Activated T-cell treated with anti-CD3 and anti-CD28 coated beads for 4 hours (primary cell): ENCODE measurements at regions not wholly inside any gene's neighbourhood (a gene's known extent, or its start where the extent isn't known, plus 50 kb on each side); places are given as distances from the start of the nearest gene placed in this dataset.

Source experiments
- DNase-seq: peaks from one replicate; pipeline ENCODE4 v3.0.0-alpha.2; 2020

- no peak for DNase-seq
These were observed 64.6 kb upstream of the KLF9 start for GRCh38 chr9:70478963-70479641.

GRCh38 chr9:70477907-70478480 lies 63.5 kb upstream of the KLF9 start:
- DNase-seq, result no peak

- no peak for DNase-seq
These were observed 62.8 kb upstream of the KLF9 start for GRCh38 chr9:70477146-70477745.

- no peak for DNase-seq
These were observed 60.8 kb upstream of the KLF9 start for GRCh38 chr9:70475211-70475610.

- DNase-seq, result no peak
These were observed 60.0 kb upstream of the KLF9 start for GRCh38 chr9:70474413-70474812.

GRCh38 chr9:70472268-70473249 lies 58.1 kb upstream of the KLF9 start:
- DNase-seq, result no peak

- DNase-seq, result no peak
These were observed 55.9 kb upstream of the KLF9 start for GRCh38 chr9:70470050-70471015.

- DNase-seq, result no peak
These were observed 53.8 kb upstream of the KLF9 start for GRCh38 chr9:70468291-70468690.

GRCh38 chr9:70466976-70467561 lies 52.6 kb upstream of the KLF9 start:
- DNase-seq, result peak; percentile 7

- DNase-seq, result no peak
These were observed 51.4 kb upstream of the KLF9 start for GRCh38 chr9:70465904-70466303.

GRCh38 chr9:70465398-70465797 lies 50.9 kb upstream of the KLF9 start:
- DNase-seq, result no peak
